ENCODE measurements at regions not wholly inside any gene's neighbourhood (a gene's known extent, or its start where the extent isn't known, plus 50 kb on each side); places are given as distances from the start of the nearest gene placed in this dataset.

GRCh38 chr12:19065871-19066270, 63.7 kb upstream of the PLEKHA5 start:
- TF ChIP-seq ZFX (IDR thresholded peaks at IDR 0.05) = no peak
- TF ChIP-seq CTCF (conservative IDR thresholded peaks at IDR 0.05) = no peak
- no peak overlapping the region for H3K27ac ChIP-seq

GRCh38 chr12:19066475-19067001, 63.0 kb upstream of the PLEKHA5 start:
- no peak overlapping the region for H3K27ac ChIP-seq
- TF ChIP-seq CTCF (conservative IDR thresholded peaks at IDR 0.05) (no peak), ZFX (IDR thresholded peaks at IDR 0.05) (no peak)

- no peak for TF ChIP-seq CTCF (conservative IDR thresholded peaks at IDR 0.05)
- no peak for TF ChIP-seq ZFX (IDR thresholded peaks at IDR 0.05)
- H3K27ac ChIP-seq = no peak overlapping the region
Observed at GRCh38 chr12:19068137-19068536, 61.4 kb upstream of the PLEKHA5 start.

GRCh38 chr12:19070341-19070740, 59.2 kb upstream of the PLEKHA5 start:
- no peak overlapping the region for H3K27ac ChIP-seq
- TF ChIP-seq CTCF (conservative IDR thresholded peaks at IDR 0.05) (no peak), ZFX (IDR thresholded peaks at IDR 0.05) (no peak)

GRCh38 chr12:19074700-19075099, 54.8 kb upstream of the PLEKHA5 start:
- TF ChIP-seq CTCF (conservative IDR thresholded peaks at IDR 0.05) (no peak), ZFX (IDR thresholded peaks at IDR 0.05) (no peak)
- no peak overlapping the region for H3K27ac ChIP-seq

GRCh38 chr12:19075711-19076340, 53.7 kb upstream of the PLEKHA5 start:
- no peak overlapping the region for H3K27ac ChIP-seq
- no peak for TF ChIP-seq CTCF (conservative IDR thresholded peaks at IDR 0.05)
- TF ChIP-seq ZFX (IDR thresholded peaks at IDR 0.05) = no peak

Data from C4-2B (cell line).